ENCODE measurements at regions not wholly inside any gene's neighbourhood (a gene's known extent, or its start where the extent isn't known, plus 50 kb on each side); places are given as distances from the start of the nearest gene placed in this dataset.

DNA sequence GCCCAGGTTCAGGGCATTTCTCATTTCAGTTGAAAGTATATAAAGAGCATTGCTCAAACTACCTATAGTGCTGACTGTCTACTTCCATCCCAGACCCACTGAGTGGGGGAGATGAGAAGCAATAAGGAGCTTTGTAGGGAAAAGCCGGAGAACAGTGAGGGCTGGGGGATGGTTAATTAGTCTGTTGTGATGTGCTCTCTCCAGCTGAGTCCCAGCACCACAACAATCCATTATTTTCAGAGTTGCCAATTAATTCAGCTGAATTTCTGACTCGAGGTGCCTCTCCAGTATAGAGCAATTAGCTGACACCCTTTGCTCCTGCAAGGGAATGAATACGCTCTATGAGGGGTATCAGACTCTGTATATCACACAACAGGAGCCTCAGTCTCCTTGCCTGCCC, 1118.6 kb downstream of the SORCS3 start:
- H3K4me3 ChIP-seq, result no peak overlapping the region
- TF ChIP-seq POLR2A (IDR thresholded peaks at IDR 0.05), result no peak
- TF ChIP-seq, protein P1, sequence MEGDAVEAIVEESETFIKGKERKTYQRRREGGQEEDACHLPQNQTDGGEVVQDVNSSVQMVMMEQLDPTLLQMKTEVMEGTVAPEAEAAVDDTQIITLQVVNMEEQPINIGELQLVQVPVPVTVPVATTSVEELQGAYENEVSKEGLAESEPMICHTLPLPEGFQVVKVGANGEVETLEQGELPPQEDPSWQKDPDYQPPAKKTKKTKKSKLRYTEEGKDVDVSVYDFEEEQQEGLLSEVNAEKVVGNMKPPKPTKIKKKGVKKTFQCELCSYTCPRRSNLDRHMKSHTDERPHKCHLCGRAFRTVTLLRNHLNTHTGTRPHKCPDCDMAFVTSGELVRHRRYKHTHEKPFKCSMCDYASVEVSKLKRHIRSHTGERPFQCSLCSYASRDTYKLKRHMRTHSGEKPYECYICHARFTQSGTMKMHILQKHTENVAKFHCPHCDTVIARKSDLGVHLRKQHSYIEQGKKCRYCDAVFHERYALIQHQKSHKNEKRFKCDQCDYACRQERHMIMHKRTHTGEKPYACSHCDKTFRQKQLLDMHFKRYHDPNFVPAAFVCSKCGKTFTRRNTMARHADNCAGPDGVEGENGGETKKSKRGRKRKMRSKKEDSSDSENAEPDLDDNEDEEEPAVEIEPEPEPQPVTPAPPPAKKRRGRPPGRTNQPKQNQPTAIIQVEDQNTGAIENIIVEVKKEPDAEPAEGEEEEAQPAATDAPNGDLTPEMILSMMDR (IDR thresholded peaks at IDR 0.05 in 8 of 11, conservative IDR thresholded peaks at IDR 0.05 in 3 of 11), result no peak
- no peak for TF ChIP-seq POLR2AphosphoS5 (IDR thresholded peaks at IDR 0.05)
- H3K9me3 ChIP-seq, result no peaks in the 10 kb centered on the region
- no peak overlapping the region for H3K27ac ChIP-seq
- H3K36me3 ChIP-seq, result no peaks in the 10 kb centered on the region
- 46 to 58% (median 50%) methylated on average over 3 of the region's 3 CpGs for WGBS, 5 donors
- intact Hi-C loops (cut with DNase I; ENCODE audit: low total_unique reads), result no loop called here
- H3K27me3 ChIP-seq (replicated peaks in 1 of 7), result no peaks in the 10 kb centered on the region
- no peak for DNase-seq
- H3K4me1 ChIP-seq, result no peaks in the 10 kb centered on the region

DNA sequence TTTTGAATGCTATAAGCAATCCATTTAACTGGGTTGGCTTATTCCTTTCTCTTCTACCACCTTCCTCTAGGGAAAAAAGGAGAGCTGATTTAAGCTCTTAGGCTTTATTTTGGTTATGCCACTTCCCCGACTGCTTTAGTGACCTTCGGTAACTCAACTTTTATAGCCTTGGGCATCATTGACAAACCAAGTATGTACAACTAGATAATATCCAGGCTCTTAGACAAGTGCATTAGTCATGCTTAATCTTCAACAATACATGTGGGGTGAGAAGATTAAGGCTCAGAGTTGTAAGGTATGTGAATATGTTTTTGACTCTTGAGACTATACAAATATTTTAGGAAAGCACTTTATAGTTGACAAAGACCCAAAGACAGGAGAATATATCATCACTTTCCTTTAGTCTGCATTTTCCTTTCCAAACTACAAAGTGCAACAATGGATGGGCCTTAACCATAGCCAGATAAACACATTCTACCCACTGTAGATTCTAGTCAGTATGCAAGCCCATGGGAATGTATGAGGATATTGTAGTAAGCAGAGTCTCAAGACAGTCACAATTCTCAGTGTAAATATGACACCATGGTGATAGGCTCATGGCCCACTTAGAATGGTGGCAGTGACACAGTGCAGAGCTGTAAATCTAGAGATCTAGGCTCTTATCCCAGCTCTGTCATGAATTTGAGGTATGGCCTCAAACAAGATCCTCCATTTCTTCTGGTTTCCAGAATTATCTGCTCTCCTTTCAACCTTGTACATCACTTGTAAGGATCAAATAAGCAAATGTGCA, 1117.3 kb downstream of the SORCS3 start:
- TF ChIP-seq, protein P1 (IDR thresholded peaks at IDR 0.05 in 8 of 11, conservative IDR thresholded peaks at IDR 0.05 in 3 of 11), result no peak
- no peak for TF ChIP-seq POLR2AphosphoS5 (IDR thresholded peaks at IDR 0.05)
- no peak for TF ChIP-seq POLR2A (IDR thresholded peaks at IDR 0.05)
- Histone ChIP-seq H3K27ac (no peak overlapping the region), H3K27me3 (replicated peaks in 1 of 7) (no peaks in the 10 kb centered on the region), H3K4me3 (no peak overlapping the region), H3K4me1 (no peaks in the 10 kb centered on the region), H3K9me3 (no peaks in the 10 kb centered on the region), H3K36me3 (no peaks in the 10 kb centered on the region)
- WGBS, 5 donors, result 85 to 91% (median 87%) methylated on average over 2 of the region's 2 CpGs
- intact Hi-C loops (cut with DNase I; ENCODE audit: low total_unique reads), result no loop called here
- DNase-seq, result no peak

DNA sequence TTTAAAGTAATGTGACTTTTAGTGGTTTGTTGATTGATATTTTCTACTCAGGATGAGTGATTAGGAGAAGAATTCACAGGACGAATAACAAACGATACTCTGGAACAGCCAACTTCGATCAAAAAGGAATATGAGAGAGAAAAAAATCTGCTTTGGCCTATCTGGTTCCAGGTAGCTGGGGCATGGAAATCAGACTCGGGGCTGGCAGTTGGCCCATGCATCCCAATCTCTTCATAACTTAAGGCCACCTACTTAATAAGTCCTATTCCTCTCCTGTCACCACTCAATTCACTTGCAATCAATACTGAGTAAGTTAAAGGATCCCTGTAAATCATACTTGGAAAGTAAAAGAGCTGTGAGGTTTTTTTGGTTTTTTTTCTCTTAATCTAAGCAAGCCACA, 1116.2 kb downstream of the SORCS3 start:
- Histone ChIP-seq H3K36me3 (no peaks in the 10 kb centered on the region), H3K4me3 (no peak overlapping the region), H3K27ac (no peak overlapping the region), H3K4me1 (no peaks in the 10 kb centered on the region), H3K9me3 (no peaks in the 10 kb centered on the region), H3K27me3 (replicated peaks in 1 of 7) (no peaks in the 10 kb centered on the region)
- intact Hi-C loops (cut with DNase I; ENCODE audit: low total_unique reads), result no loop called here
- DNase-seq, result no peak
- 56 to 74% (median 71%) methylated on average over 4 of the region's 4 CpGs for WGBS, 5 donors
- TF ChIP-seq, protein P1 (IDR thresholded peaks at IDR 0.05 in 8 of 11, conservative IDR thresholded peaks at IDR 0.05 in 3 of 11), result no peak
- TF ChIP-seq POLR2A (IDR thresholded peaks at IDR 0.05) (no peak), POLR2AphosphoS5 (IDR thresholded peaks at IDR 0.05) (no peak)

DNA sequence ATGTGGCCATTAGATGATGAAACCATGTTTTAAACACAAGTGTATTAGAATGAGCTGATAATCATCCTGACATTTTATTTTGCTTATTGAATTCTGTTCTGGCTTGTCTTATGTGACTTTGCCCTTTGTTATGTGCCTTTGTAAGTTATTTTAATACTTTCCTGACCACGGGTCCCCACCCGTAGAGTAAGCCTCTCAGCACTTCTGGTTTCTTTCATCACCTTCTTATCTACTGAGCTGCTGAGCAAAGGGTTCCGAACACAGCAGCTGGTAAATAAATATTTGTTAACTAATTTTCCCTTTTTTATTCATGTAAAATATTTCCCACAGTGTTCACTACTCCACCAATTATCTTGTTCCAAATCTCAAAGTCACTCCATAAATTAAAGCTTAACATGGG, 1115.3 kb downstream of the SORCS3 start:
- no peaks in the 10 kb centered on the region for H3K9me3 ChIP-seq
- intact Hi-C loops (cut with DNase I; ENCODE audit: low total_unique reads), result no loop called here
- H3K27ac ChIP-seq, result no peak overlapping the region
- TF ChIP-seq POLR2AphosphoS5 (IDR thresholded peaks at IDR 0.05) (no peak), POLR2A (IDR thresholded peaks at IDR 0.05) (no peak)
- TF ChIP-seq, protein P1 (IDR thresholded peaks at IDR 0.05 in 8 of 11, conservative IDR thresholded peaks at IDR 0.05 in 3 of 11), result no peak
- H3K36me3 ChIP-seq, result no peaks in the 10 kb centered on the region
- H3K4me1 ChIP-seq, result no peaks in the 10 kb centered on the region
- no peaks in the 10 kb centered on the region for H3K27me3 ChIP-seq (replicated peaks in 1 of 7)
- H3K4me3 ChIP-seq, result no peak overlapping the region
- no peak for DNase-seq
- 56 to 69% (median 63%) methylated on average over 3 of the region's 3 CpGs for WGBS, 5 donors

All from spleen (tissue), 11 donors.